B cell (primary cell): ENCODE measurements at regions not wholly inside any gene's neighbourhood (a gene's known extent, or its start where the extent isn't known, plus 50 kb on each side); places are given as distances from the start of the nearest gene placed in this dataset.

ENCODE experiments used
- ATAC-seq: fragments of 200-7000 bp; cut with Tn5 transposase; one replicate; pipeline ENCODE4 v1.10.0; 2021; ENCODE audit warnings: low read depth, mild to moderate bottlenecking, moderate number of reproducible peaks, moderate library complexity
- CTCF ChIA-PET: fragments of 350-600 bp; sonication (Branson Sonifier 250); formaldehyde crosslinking; loops from one replicate; lab custom pipeline; 2021; ENCODE audit warnings: antibody characterized with exemption, inconsistent platforms; lab: Charles Lee
- POLR2A ChIA-PET: fragments of 350-600 bp; sonication (Branson Sonifier 250); formaldehyde crosslinking; loops from one replicate; lab custom pipeline; 2021; ENCODE audit warnings: antibody characterized with exemption; lab: Charles Lee
- DNase-seq: peaks from one replicate; pipeline ENCODE4 v3.0.0; 2013
- H2AFZ ChIP-seq: 2 replicates; pipeline ENCODE4 v1.6.1; 2012; ENCODE audit warnings: mild to moderate bottlenecking, low read depth, low read length; ENCODE audit not compliant: insufficient read depth, poor library complexity, severe bottlenecking
- H3K27ac ChIP-seq, 2 donors: 1 replicate in 1 of 2; 2 replicates in 1 of 2; pipeline ENCODE4 v1.5.1; 2012 to 2013; ENCODE audit warnings: low read length in 2 of 2, mild to moderate bottlenecking in 2 of 2, moderate library complexity in 1 of 2
- H3K27me3 ChIP-seq, 4 experiments: fragments of 200-600 bp in 1 of 4; sonication (generic) in 1 of 4; replicated peaks in 1 of 4; 1 replicate in 2 of 4; 2 replicates in 2 of 4; pipeline versions ENCODE4 v1.6.1 to v1.7.0; 2013 to 2016; ENCODE audit warnings: low read length in 3 of 4, mild to moderate bottlenecking in 2 of 4, mixed read lengths in 1 of 4, moderate library complexity in 1 of 4; ENCODE audit not compliant: insufficient read depth in 4 of 4, control insufficient read depth in 3 of 4; ENCODE audit errors: control extremely low read depth in 1 of 4
- H3K36me3 ChIP-seq, 2 experiments: replicated peaks in 1 of 2; 1 replicate in 1 of 2; 2 replicates in 1 of 2; pipeline versions ENCODE4 v1.6.1 to v1.7.1; 2013; ENCODE audit warnings: low read length in 1 of 2; ENCODE audit not compliant: insufficient read depth in 2 of 2, control insufficient read depth in 1 of 2; ENCODE audit errors: control extremely low read depth in 1 of 2, extremely low read depth in 1 of 2
- H3K4me1 ChIP-seq, 2 donors: fragments of 200-600 bp in 1 of 2; sonication (generic) in 1 of 2; 1 replicate in 1 of 2; 2 replicates in 1 of 2; pipeline versions ENCODE4 v1.5.1 to v1.6.1; 2013 to 2017; ENCODE audit warnings: low read length in 2 of 2; ENCODE audit not compliant: control insufficient read depth in 2 of 2, insufficient read depth in 2 of 2
- H3K4me2 ChIP-seq: replicated peaks from 2 replicates; pipeline ENCODE3; 2012; ENCODE audit warnings: mild to moderate bottlenecking, low read depth, low read length; ENCODE audit not compliant: poor library complexity, severe bottlenecking
- H3K4me3 ChIP-seq, 5 experiments: fragments of 200-600 bp in 1 of 5; sonication (generic) in 1 of 5; 1 replicate in 3 of 5; 2 replicates in 2 of 5; pipeline versions ENCODE4 v1.5.1 to v1.7.0; 2011 to 2016; ENCODE audit warnings: low read length in 4 of 5, mild to moderate bottlenecking in 4 of 5, low read depth in 2 of 5, control low read depth in 1 of 5, moderate library complexity in 1 of 5; ENCODE audit not compliant: insufficient read depth in 1 of 5; ENCODE audit errors: control extremely low read depth in 1 of 5, extremely low read depth in 1 of 5
- H3K79me2 ChIP-seq: fragments of 200-600 bp; sonication (generic); one replicate; pipeline ENCODE4 v1.6.0; 2016; ENCODE audit warnings: low read length; ENCODE audit not compliant: control insufficient read depth, insufficient read depth
- H3K9ac ChIP-seq: fragments of 200-600 bp; sonication (generic); 2 replicates; pipeline ENCODE4 v1.6.1; 2017; ENCODE audit warnings: mild to moderate bottlenecking, low read length, moderate library complexity
- H3K9me3 ChIP-seq, 3 donors: one replicate each; pipeline versions ENCODE4 v1.6.1 to v1.7.1; 2013; ENCODE audit warnings: low read length in 2 of 3; ENCODE audit not compliant: control insufficient read depth in 2 of 3, insufficient read depth in 1 of 3; ENCODE audit errors: control extremely low read depth in 1 of 3
- H4K20me1 ChIP-seq: 2 replicates; pipeline ENCODE4 v1.6.0; 2012; ENCODE audit warnings: mild to moderate bottlenecking, low read length; ENCODE audit not compliant: insufficient read depth, control insufficient read depth, poor library complexity, severe bottlenecking
- H3K27ac Mint-ChIP-seq: one replicate; pipeline ENCODE4 v1.8.0; 2021; ENCODE audit warnings: mixed read lengths
- H3K27me3 Mint-ChIP-seq: one replicate; pipeline ENCODE4 v1.8.0; 2021; ENCODE audit warnings: mixed read lengths
- H3K4me1 Mint-ChIP-seq: one replicate; pipeline ENCODE4 v1.8.0; 2021; ENCODE audit warnings: mixed read lengths
- H3K4me3 Mint-ChIP-seq: one replicate; pipeline ENCODE4 v1.8.0; 2021; ENCODE audit warnings: mixed read lengths
- H3K9me3 Mint-ChIP-seq: one replicate; pipeline ENCODE4 v1.8.0; 2022; ENCODE audit warnings: mixed read lengths; ENCODE audit not compliant: insufficient read depth
- EZH2 ChIP-seq: IDR thresholded peaks from 2 replicates; pipeline ENCODE4 v1.6.1; 2012; ENCODE audit warnings: borderline replicate concordance, low read depth, mild to moderate bottlenecking, moderate library complexity, low read length; ENCODE audit not compliant: insufficient read depth, poor library complexity, severe bottlenecking
- WGBS: methylation state at CpG from one replicate; pipeline ENCODE4 v1.1.5; 2013; ENCODE audit warnings: missing lambda C conversion rate; ENCODE audit not compliant: insufficient coverage; 5-methylcytosine and 5-hydroxymethylcytosine counted together
- intact Hi-C: fragments of 100-400 bp; cut with micrococcal nuclease; formaldehyde crosslinking; loops from one replicate; pipeline ENCODE4 v1.10.0; 2022
- TF ChIP-seq, protein P1 (sequence below): fragments of 200-600 bp; IDR thresholded peaks from one replicate; pipeline ENCODE4 v1.8.0; 2022; ENCODE audit warnings: antibody characterized with exemption, mild to moderate bottlenecking

DNA sequence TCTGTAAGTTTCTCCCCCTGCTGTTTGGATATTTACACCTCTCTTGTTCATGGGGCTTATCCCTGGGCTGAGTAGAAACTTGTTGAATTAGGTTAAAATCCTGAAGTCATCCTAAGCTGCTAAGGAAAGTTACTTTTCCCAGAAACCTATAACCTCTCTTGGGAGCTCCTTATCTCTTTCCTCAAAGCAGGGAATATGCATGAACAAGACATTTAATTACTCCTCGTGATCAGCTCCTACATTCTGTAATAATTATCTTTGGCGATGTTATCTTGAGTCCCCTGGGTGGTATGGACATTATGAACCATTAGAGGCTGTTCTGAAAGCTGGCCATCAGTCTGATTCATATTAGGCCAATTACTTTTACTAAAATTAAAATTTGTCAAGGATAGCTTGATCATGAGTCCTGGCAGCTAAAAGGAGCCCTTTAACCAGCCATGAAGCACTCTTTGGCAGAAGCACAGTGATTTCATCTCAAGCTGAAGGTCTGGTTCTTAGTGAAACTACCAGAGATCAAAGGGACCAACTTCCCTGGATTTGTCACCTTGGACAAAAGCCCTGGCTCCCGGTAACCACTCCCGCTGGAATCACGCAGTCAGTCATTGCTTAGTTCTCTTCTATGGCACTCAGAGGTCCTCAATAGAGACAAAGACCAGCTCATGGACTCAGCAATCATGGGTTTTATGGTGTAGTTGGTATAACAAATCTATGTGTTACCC, 811.8 kb downstream of the UQCRFS1 start:
- no peak overlapping the region for H3K4me3 Mint-ChIP-seq
- no peak overlapping the region for H3K9ac ChIP-seq

DNA sequence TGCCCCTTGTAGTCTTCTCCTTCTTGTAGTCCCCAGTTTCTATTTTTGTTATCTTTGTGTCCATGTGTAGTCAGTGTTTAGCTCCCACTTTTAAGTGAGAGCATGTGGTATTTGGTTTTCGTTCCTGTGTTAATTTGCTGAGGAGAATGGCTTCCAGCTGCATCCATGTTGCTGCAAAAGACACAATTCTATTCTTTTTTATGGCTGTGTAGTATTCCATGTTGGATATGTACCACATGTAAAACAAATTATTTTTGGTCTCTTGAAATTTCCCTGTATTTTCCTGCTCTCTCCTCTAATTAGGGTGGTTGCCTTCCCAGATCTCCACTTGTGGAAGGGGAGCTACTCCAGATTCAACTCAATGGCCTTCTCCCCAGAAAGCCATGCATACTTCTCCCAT, 813.8 kb downstream of the UQCRFS1 start:
- no peak overlapping the region for H3K4me2 ChIP-seq
- no peak overlapping the region for H3K4me3 ChIP-seq
- H3K27ac Mint-ChIP-seq = no peak overlapping the region
- POLR2A ChIA-PET = no interaction called here
- no peaks in the 10 kb centered on the region for H3K9me3 Mint-ChIP-seq
- no peaks in the 10 kb centered on the region for H3K27me3 ChIP-seq
- intact Hi-C loops = no loop called here
- H3K4me1 Mint-ChIP-seq = peaks cover 9% of the 10 kb centered on the region
- H3K79me2 ChIP-seq = no peaks in the 10 kb centered on the region
- H2AFZ ChIP-seq = no peak overlapping the region
- no peak overlapping the region for H3K9ac ChIP-seq
- H3K4me1 ChIP-seq = peaks cover 7 to 8% of the 10 kb centered on the region in 2 donors
- H3K9me3 ChIP-seq = peaks cover 0 to 25% (median 4%) of the 10 kb centered on the region in 3 donors
- H3K4me3 Mint-ChIP-seq = no peak overlapping the region
- TF ChIP-seq EZH2 = no peak
- TF ChIP-seq, protein P1, sequence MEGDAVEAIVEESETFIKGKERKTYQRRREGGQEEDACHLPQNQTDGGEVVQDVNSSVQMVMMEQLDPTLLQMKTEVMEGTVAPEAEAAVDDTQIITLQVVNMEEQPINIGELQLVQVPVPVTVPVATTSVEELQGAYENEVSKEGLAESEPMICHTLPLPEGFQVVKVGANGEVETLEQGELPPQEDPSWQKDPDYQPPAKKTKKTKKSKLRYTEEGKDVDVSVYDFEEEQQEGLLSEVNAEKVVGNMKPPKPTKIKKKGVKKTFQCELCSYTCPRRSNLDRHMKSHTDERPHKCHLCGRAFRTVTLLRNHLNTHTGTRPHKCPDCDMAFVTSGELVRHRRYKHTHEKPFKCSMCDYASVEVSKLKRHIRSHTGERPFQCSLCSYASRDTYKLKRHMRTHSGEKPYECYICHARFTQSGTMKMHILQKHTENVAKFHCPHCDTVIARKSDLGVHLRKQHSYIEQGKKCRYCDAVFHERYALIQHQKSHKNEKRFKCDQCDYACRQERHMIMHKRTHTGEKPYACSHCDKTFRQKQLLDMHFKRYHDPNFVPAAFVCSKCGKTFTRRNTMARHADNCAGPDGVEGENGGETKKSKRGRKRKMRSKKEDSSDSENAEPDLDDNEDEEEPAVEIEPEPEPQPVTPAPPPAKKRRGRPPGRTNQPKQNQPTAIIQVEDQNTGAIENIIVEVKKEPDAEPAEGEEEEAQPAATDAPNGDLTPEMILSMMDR = no peak
- no peak overlapping the region for H3K27ac ChIP-seq
- no CpG with 5 or more reads among the region's 1 CpG for WGBS
- no peaks in the 10 kb centered on the region for H3K27me3 Mint-ChIP-seq
- H4K20me1 ChIP-seq = no peaks in the 10 kb centered on the region
- no peak for ATAC-seq
- DNase-seq = no peak
- CTCF ChIA-PET = no interaction called here
- no peaks in the 10 kb centered on the region for H3K36me3 ChIP-seq

More for the DNA sequence above, 811.8 kb downstream of the UQCRFS1 start:
- H3K4me2 ChIP-seq = no peak overlapping the region
- no peaks in the 10 kb centered on the region for H3K27me3 ChIP-seq
- ATAC-seq = no peak
- WGBS = 89% methylated on average over 3 of the region's 5 CpGs
- H3K4me3 ChIP-seq = no peak overlapping the region
- H3K79me2 ChIP-seq = no peaks in the 10 kb centered on the region
- no peak overlapping the region for H2AFZ ChIP-seq
- H3K9me3 ChIP-seq = peaks cover 0 to 32% (median 4%) of the 10 kb centered on the region in 3 donors
- H3K36me3 ChIP-seq = no peaks in the 10 kb centered on the region
- H3K4me1 ChIP-seq = no peaks in the 10 kb centered on the region
- Mint-ChIP-seq H3K27me3 (no peaks in the 10 kb centered on the region), H3K4me1 (no peaks in the 10 kb centered on the region), H3K9me3 (no peaks in the 10 kb centered on the region), H3K27ac (no peak overlapping the region)
- POLR2A ChIA-PET = no interaction called here
- no peak for DNase-seq
- H4K20me1 ChIP-seq = no peaks in the 10 kb centered on the region
- CTCF ChIA-PET = no interaction called here
- TF ChIP-seq, protein P1 = no peak
- TF ChIP-seq EZH2 = no peak
- intact Hi-C loops = no loop called here
- no peak overlapping the region for H3K27ac ChIP-seq
